ENCODE measurements at regions not wholly inside any gene's neighbourhood (a gene's known extent, or its start where the extent isn't known, plus 50 kb on each side); places are given as distances from the start of the nearest gene placed in this dataset.

DNA sequence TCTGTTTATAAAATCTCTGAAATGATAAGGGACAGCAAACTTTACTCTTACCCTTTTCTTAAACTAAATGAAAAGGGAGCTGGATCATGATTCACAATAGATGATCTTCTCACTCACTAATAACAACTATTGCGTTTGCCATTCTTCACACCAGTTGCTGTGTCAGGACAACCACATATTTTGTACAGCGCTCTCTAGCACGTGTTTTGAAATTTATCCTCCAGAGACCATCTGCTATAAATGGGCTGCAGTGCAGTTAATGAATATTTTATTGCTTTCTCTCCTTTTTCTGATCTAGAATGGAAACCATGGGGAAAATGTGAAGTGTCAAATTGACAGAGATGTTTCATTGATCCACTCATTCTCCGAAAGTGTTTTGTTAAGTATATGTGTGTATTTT is 258.4 kb upstream of the CCNH start:
- Histone ChIP-seq H3K4me3 (ENCODE audit: low read length) (no peak overlapping the region), H3K27me3 (ENCODE audit: control insufficient read depth, insufficient read depth, low read length) (no peaks in the 10 kb centered on the region), H3K27ac (ENCODE audit: low read length) (no peak overlapping the region), H3K36me3 (ENCODE audit: control insufficient read depth, insufficient read depth, low read length) (no peaks in the 10 kb centered on the region), H3K4me1 (ENCODE audit: control insufficient read depth, insufficient read depth, low read length) (no peaks in the 10 kb centered on the region), H3K9me3 (ENCODE audit: control insufficient read depth, low read depth, low read length) (no peaks in the 10 kb centered on the region)
- 67% methylated on average over 3 of the region's 4 CpGs for WGBS (ENCODE audit: insufficient coverage, low lambda C conversion rate)
- no peak for DNase-seq

DNA sequence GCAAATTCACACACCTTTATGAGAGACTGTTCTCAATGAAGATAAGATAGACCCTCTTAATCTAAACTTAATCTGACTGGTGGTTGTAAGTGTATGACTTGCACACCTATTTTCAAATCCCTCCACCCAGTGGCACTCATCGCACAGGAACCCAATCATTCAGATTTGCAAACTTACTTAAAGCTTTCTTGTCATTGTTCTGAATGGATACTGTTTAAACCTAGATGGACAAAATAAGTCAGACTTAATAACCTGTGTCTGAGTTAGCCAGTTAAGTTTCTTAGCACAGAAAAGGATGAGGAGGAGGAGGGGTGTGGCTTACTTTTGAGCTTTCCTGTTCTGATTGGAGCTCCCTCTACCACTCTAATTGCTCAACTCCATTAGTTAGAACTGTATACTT is 252.4 kb upstream of the CCNH start:
- WGBS (ENCODE audit: insufficient coverage, low lambda C conversion rate) = no CpG with 5 or more reads among the region's 1 CpG
- no peaks in the 10 kb centered on the region for H3K4me1 ChIP-seq (ENCODE audit: control insufficient read depth, insufficient read depth, low read length)
- H3K27ac ChIP-seq (ENCODE audit: low read length) = no peak overlapping the region
- H3K4me3 ChIP-seq (ENCODE audit: low read length) = no peak overlapping the region
- no peak for DNase-seq
- H3K27me3 ChIP-seq (ENCODE audit: control insufficient read depth, insufficient read depth, low read length) = no peaks in the 10 kb centered on the region
- no peaks in the 10 kb centered on the region for H3K9me3 ChIP-seq (ENCODE audit: control insufficient read depth, low read depth, low read length)
- H3K36me3 ChIP-seq (ENCODE audit: control insufficient read depth, insufficient read depth, low read length) = no peaks in the 10 kb centered on the region

DNA sequence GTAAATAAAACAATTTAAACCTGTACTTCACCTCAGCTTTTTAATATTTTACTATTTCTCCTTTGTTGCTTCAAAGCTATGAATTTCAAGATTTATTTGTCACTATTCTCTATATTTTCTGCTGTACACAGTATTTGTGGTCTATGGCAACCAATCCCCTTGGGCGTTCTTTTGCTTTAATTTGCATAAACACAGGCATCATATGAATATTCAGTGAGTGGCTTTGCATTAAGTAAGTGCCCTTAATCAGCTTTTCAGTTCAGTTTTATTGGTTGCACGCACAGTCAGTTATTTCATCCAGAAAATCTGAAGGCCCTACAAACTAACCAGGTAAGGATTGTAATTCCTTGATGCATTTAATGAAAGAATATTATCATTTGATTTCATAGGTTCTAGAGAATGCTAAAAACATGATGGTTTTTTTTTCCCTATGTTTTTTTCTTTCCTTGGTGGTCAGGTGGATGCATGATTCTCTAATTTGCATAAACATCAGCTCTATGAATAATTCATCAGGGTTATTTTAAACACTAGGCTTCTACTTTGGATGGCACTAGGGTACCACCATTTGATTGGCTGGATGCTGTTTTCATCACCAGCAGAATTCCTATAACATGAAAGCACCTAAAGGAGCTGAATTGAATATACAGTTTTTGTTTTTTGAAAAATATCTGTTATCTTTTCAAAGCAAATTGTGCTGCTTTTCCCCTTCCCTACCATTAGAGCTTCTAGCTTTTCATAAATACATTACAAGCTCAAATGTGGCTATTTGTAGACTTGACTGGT is 249.2 kb upstream of the CCNH start:
- H3K4me1 ChIP-seq (ENCODE audit: control insufficient read depth, insufficient read depth, low read length) = no peaks in the 10 kb centered on the region
- no peak overlapping the region for H3K27ac ChIP-seq (ENCODE audit: low read length)
- no CpG with 5 or more reads among the region's 2 CpGs for WGBS (ENCODE audit: insufficient coverage, low lambda C conversion rate)
- no peak for DNase-seq
- H3K27me3 ChIP-seq (ENCODE audit: control insufficient read depth, insufficient read depth, low read length) = no peaks in the 10 kb centered on the region
- H3K4me3 ChIP-seq (ENCODE audit: low read length) = no peak overlapping the region
- no peaks in the 10 kb centered on the region for H3K36me3 ChIP-seq (ENCODE audit: control insufficient read depth, insufficient read depth, low read length)
- H3K9me3 ChIP-seq (ENCODE audit: control insufficient read depth, low read depth, low read length) = no peaks in the 10 kb centered on the region

DNA sequence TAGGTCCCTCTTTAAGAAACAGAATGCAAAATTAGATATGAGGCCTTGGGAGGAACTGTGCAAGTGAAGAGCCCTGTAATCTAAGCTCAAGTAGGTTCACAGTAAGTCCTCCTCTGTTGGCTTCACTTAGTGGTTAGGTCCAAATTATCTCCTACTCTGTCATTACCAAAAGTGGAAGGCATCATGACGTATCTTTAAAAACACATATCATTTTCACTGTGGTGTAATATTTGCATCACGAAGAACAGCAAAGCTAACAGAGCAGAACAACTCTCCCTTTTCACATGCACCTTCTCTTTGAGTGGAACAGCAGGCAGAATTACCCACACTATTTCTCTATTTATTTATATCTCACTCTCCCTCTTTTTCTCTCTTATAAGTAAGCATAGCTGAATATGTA is 240.5 kb upstream of the CCNH start:
- WGBS (ENCODE audit: insufficient coverage, low lambda C conversion rate) = 92% methylated on average over 2 of the region's 2 CpGs
- Histone ChIP-seq H3K4me3 (ENCODE audit: low read length) (no peak overlapping the region), H3K36me3 (ENCODE audit: control insufficient read depth, insufficient read depth, low read length) (no peaks in the 10 kb centered on the region), H3K4me1 (ENCODE audit: control insufficient read depth, insufficient read depth, low read length) (no peaks in the 10 kb centered on the region), H3K27me3 (ENCODE audit: control insufficient read depth, insufficient read depth, low read length) (no peaks in the 10 kb centered on the region), H3K9me3 (ENCODE audit: control insufficient read depth, low read depth, low read length) (no peaks in the 10 kb centered on the region), H3K27ac (ENCODE audit: low read length) (no peak overlapping the region)
- DNase-seq = no peak

DNA sequence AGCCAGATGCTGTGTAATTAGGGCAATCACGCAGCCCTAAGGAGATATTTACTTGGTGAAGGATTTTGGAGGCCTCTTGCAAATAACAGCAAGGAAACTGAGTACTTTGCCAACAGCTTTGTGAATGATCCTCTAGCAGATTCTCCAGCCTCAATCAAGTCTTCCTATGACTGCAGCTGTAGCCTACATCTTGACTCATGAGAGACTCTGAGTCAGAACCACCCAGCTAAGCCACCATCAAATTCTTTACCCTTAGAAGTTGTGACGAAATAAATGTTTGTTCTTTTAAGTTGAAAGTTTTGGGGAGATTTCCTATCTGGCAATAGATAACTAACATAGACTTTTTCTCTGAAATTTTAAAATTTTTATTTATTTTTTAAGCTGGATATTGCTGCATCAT is 237.6 kb upstream of the CCNH start:
- DNase-seq = no peak
- no peaks in the 10 kb centered on the region for H3K36me3 ChIP-seq (ENCODE audit: control insufficient read depth, insufficient read depth, low read length)
- no peak overlapping the region for H3K27ac ChIP-seq (ENCODE audit: low read length)
- no peaks in the 10 kb centered on the region for H3K9me3 ChIP-seq (ENCODE audit: control insufficient read depth, low read depth, low read length)
- WGBS (ENCODE audit: insufficient coverage, low lambda C conversion rate) = no CpG with 5 or more reads among the region's 2 CpGs
- H3K4me3 ChIP-seq (ENCODE audit: low read length) = no peak overlapping the region
- H3K27me3 ChIP-seq (ENCODE audit: control insufficient read depth, insufficient read depth, low read length) = no peaks in the 10 kb centered on the region
- H3K4me1 ChIP-seq (ENCODE audit: control insufficient read depth, insufficient read depth, low read length) = no peaks in the 10 kb centered on the region

DNA sequence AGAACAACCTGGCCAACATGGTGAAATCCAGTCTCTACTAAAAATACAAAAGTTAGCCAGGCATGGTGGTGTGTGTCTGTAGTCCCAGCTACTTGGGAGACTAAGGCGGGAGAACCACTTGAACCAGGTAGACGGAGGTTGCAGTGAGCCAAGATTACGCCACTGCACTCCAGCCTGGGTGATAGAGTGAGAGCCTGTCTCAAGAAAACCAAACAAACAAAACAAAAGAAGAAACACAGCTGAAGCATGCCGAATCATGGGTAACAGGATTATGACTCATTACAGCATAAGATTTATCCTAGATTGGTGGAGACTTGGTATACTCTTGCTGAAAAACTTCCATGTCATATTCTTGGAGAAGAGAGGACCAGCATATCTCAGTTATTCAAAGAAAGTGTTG is 236.7 kb upstream of the CCNH start:
- H3K36me3 ChIP-seq (ENCODE audit: control insufficient read depth, insufficient read depth, low read length) = no peaks in the 10 kb centered on the region
- H3K27me3 ChIP-seq (ENCODE audit: control insufficient read depth, insufficient read depth, low read length) = no peaks in the 10 kb centered on the region
- no peak overlapping the region for H3K4me3 ChIP-seq (ENCODE audit: low read length)
- 92% methylated on average over 4 of the region's 4 CpGs for WGBS (ENCODE audit: insufficient coverage, low lambda C conversion rate)
- no peaks in the 10 kb centered on the region for H3K4me1 ChIP-seq (ENCODE audit: control insufficient read depth, insufficient read depth, low read length)
- no peaks in the 10 kb centered on the region for H3K9me3 ChIP-seq (ENCODE audit: control insufficient read depth, low read depth, low read length)
- no peak overlapping the region for H3K27ac ChIP-seq (ENCODE audit: low read length)
- no peak for DNase-seq

DNA sequence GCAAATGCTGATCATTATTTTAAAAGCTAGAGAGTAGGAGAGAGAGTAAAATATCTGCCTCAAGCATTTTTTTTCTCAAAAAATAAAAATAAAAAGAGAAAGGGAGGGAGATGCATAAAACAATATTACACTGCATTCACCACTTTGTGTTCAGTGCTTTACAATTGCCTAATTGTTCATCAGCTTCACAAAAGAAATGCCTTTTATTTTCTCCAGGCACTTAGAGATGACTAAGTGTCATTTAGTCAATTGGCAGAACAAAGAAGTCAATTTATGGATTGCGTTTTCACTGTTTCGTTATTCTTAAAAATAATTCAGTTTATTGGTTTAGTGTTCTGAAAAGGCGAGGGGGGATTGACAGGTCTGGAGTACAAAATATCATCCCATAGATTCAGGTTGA is 232.5 kb upstream of the CCNH start:
- Histone ChIP-seq H3K27me3 (ENCODE audit: control insufficient read depth, insufficient read depth, low read length) (no peaks in the 10 kb centered on the region), H3K27ac (ENCODE audit: low read length) (no peak overlapping the region), H3K36me3 (ENCODE audit: control insufficient read depth, insufficient read depth, low read length) (no peaks in the 10 kb centered on the region), H3K9me3 (ENCODE audit: control insufficient read depth, low read depth, low read length) (no peaks in the 10 kb centered on the region), H3K4me1 (ENCODE audit: control insufficient read depth, insufficient read depth, low read length) (no peaks in the 10 kb centered on the region), H3K4me3 (ENCODE audit: low read length) (no peak overlapping the region)
- DNase-seq = no peak
- WGBS (ENCODE audit: insufficient coverage, low lambda C conversion rate) = 67% methylated on average over 1 of the region's 3 CpGs

DNA sequence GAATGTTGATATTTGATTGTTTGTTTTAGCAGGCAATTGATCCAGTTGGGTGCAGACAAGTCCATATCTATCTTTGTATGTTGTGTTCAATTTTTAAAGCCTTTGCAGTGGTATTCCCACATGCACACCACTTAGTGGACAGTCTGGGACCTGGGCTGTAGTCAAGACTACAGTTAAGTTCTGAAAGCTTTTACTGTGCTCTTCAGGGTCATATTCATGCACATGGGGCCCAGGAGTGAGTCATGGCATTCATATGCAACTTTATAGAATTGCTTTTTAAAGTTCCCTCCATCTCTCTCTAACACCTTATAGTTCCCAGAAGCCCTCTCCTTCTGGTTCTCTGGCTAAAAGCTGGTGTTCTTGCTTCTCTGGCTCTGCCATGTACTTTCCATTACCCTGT is 228.2 kb upstream of the CCNH start:
- DNase-seq = no peak
- H3K27ac ChIP-seq (ENCODE audit: low read length) = no peak overlapping the region
- no peaks in the 10 kb centered on the region for H3K4me1 ChIP-seq (ENCODE audit: control insufficient read depth, insufficient read depth, low read length)
- H3K36me3 ChIP-seq (ENCODE audit: control insufficient read depth, insufficient read depth, low read length) = no peaks in the 10 kb centered on the region
- H3K27me3 ChIP-seq (ENCODE audit: control insufficient read depth, insufficient read depth, low read length) = no peaks in the 10 kb centered on the region
- H3K9me3 ChIP-seq (ENCODE audit: control insufficient read depth, low read depth, low read length) = no peaks in the 10 kb centered on the region
- no peak overlapping the region for H3K4me3 ChIP-seq (ENCODE audit: low read length)

DNA sequence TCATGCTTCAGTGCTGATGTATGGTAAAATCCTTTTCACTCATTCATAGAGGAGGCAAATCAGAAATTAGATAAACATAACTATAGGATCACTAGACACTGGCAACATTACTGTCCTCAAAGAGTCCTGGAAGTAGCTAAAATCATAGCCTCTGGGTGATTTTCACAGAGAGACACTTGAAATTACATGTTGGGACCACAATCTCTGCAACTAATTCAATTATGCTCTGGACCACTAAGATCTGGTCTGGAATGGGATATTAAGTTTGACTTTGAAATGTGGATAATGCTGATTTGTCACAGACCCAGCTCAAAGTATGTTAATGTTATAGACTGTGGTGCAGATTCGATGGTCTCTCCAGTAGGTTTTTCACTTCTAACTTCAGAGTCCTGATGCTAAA is 214.6 kb upstream of the CCNH start:
- Histone ChIP-seq H3K27me3 (ENCODE audit: control insufficient read depth, insufficient read depth, low read length) (no peaks in the 10 kb centered on the region), H3K9me3 (ENCODE audit: control insufficient read depth, low read depth, low read length) (no peaks in the 10 kb centered on the region), H3K36me3 (ENCODE audit: control insufficient read depth, insufficient read depth, low read length) (no peaks in the 10 kb centered on the region), H3K27ac (ENCODE audit: low read length) (no peak overlapping the region), H3K4me3 (ENCODE audit: low read length) (no peak overlapping the region), H3K4me1 (ENCODE audit: control insufficient read depth, insufficient read depth, low read length) (no peaks in the 10 kb centered on the region)
- no peak for DNase-seq
- 80% methylated on average over 1 of the region's 1 CpG for WGBS (ENCODE audit: insufficient coverage, low lambda C conversion rate)

DNA sequence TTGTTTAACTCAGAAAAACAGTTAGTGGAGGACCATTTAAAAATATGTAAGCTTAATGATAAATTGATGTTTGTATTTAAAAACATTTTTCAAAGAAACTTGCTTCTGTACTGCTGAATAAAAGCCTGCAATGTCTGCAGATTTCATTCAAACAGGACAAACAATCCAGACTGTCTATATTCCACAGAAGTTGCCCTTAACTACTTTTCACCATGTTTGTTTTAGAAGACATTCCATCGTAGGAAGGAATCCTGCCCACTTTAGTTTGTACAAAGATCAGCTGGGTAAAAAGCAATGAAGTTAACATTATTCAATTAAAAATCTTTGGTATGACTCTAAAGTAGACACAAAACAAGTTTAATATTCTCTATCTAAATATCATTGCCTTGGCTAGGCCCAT is 195.7 kb upstream of the CCNH start:
- H3K4me1 ChIP-seq (ENCODE audit: control insufficient read depth, insufficient read depth, low read length) = no peaks in the 10 kb centered on the region
- no CpG with 5 or more reads among the region's 1 CpG for WGBS (ENCODE audit: insufficient coverage, low lambda C conversion rate)
- no peak for DNase-seq
- no peaks in the 10 kb centered on the region for H3K36me3 ChIP-seq (ENCODE audit: control insufficient read depth, insufficient read depth, low read length)
- no peak overlapping the region for H3K4me3 ChIP-seq (ENCODE audit: low read length)
- no peaks in the 10 kb centered on the region for H3K27me3 ChIP-seq (ENCODE audit: control insufficient read depth, insufficient read depth, low read length)
- H3K9me3 ChIP-seq (ENCODE audit: control insufficient read depth, low read depth, low read length) = no peaks in the 10 kb centered on the region
- no peak overlapping the region for H3K27ac ChIP-seq (ENCODE audit: low read length)

DNA sequence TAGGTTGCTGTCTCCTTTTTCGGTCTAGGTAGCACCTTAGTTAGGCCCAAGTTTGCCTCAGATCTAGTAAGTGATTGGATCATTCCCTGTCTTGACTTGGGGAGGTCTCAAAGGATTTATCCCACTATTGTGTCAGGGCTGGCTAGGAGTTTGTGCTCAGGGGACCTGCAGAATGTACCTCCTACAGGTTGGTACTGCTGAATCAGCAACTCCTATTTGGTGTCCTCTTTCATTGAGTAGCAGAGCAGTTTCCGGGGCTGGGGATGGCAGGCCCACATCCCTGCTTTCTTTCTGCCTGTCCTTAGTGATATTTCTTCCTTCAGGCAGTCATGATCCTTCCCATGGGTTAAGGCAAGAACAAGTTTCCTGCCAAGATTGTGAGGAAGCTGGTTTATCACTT is 192.9 kb upstream of the CCNH start:
- WGBS (ENCODE audit: insufficient coverage, low lambda C conversion rate) = no CpG with 5 or more reads among the region's 2 CpGs
- no peak overlapping the region for H3K4me3 ChIP-seq (ENCODE audit: low read length)

More for the DNA sequence above, 192.9 kb upstream of the CCNH start:
- Histone ChIP-seq H3K9me3 (ENCODE audit: control insufficient read depth, low read depth, low read length) (no peaks in the 10 kb centered on the region), H3K36me3 (ENCODE audit: control insufficient read depth, insufficient read depth, low read length) (no peaks in the 10 kb centered on the region), H3K27me3 (ENCODE audit: control insufficient read depth, insufficient read depth, low read length) (no peaks in the 10 kb centered on the region), H3K4me1 (ENCODE audit: control insufficient read depth, insufficient read depth, low read length) (no peaks in the 10 kb centered on the region), H3K27ac (ENCODE audit: low read length) (no peak overlapping the region)
- no peak for DNase-seq
